HFFc6 (cell line): ENCODE measurements at regions not wholly inside any gene's neighbourhood (a gene's known extent, or its start where the extent isn't known, plus 50 kb on each side); places are given as distances from the start of the nearest gene placed in this dataset.

ENCODE experiments used
- DNase-seq: peaks from one replicate; pipeline ENCODE4 v3.0.0-alpha.2; 2018
- H3K27ac Mint-ChIP-seq: 2 replicates; pipeline ENCODE4 v1.8.0; 2020; ENCODE audit warnings: mild to moderate bottlenecking, mixed read lengths
- H3K27me3 Mint-ChIP-seq: 2 replicates; pipeline ENCODE4 v1.8.0; 2021; ENCODE audit warnings: mild to moderate bottlenecking, moderate library complexity, mixed read lengths; ENCODE audit not compliant: insufficient read depth
- H3K36me3 Mint-ChIP-seq: 2 replicates; pipeline ENCODE4 v1.8.0; 2021; ENCODE audit warnings: low read depth, mixed read lengths
- H3K4me1 Mint-ChIP-seq: 2 replicates; pipeline ENCODE4 v1.8.0; 2020; ENCODE audit warnings: low read depth, mixed read lengths
- H3K4me3 Mint-ChIP-seq: 2 replicates; pipeline ENCODE4 v1.8.0; 2020; ENCODE audit warnings: mild to moderate bottlenecking, moderate library complexity, mixed read lengths
- H3K9me3 Mint-ChIP-seq: 2 replicates; pipeline ENCODE4 v1.8.0; 2020; ENCODE audit warnings: mild to moderate bottlenecking, mixed read lengths
- CTCF ChIP-seq: fragments of 200-600 bp; sonication (generic); IDR thresholded peaks from 2 replicates; pipeline ENCODE4 v1.5.0; 2021; ENCODE audit warnings: antibody characterized with exemption, mild to moderate bottlenecking

GRCh38 chr21:35484851-35485250 lies 435.7 kb upstream of the RUNX1 start:
- peaks cover 2% of the 10 kb centered on the region; the same call in 1 of the 2 replicates for H3K9me3 Mint-ChIP-seq
- no peak overlapping the region for H3K27ac Mint-ChIP-seq
- no peak for DNase-seq
- peaks cover 5% of the 10 kb centered on the region for H3K4me1 Mint-ChIP-seq
- 0 out of 2 replicates have a peak, but pooled peaks cover 2% of the 10 kb centered on the region for H3K36me3 Mint-ChIP-seq
- TF ChIP-seq CTCF, result no peak
- H3K27me3 Mint-ChIP-seq, result peaks cover 6% of the 10 kb centered on the region
- H3K4me3 Mint-ChIP-seq, result no peak overlapping the region

GRCh38 chr21:35484032-35484431 lies 434.9 kb upstream of the RUNX1 start:
- DNase-seq, result no peak
- no peak overlapping the region for H3K4me3 Mint-ChIP-seq
- H3K27me3 Mint-ChIP-seq, result peaks cover 7% of the 10 kb centered on the region
- H3K27ac Mint-ChIP-seq, result no peak overlapping the region
- no peak for TF ChIP-seq CTCF
- peaks cover 10% of the 10 kb centered on the region; the same call in 1 of the 2 replicates for H3K36me3 Mint-ChIP-seq
- H3K4me1 Mint-ChIP-seq, result peaks cover 7% of the 10 kb centered on the region
- peaks cover 7% of the 10 kb centered on the region; the same call in 1 of the 2 replicates for H3K9me3 Mint-ChIP-seq

GRCh38 chr21:35482933-35483662 lies 434.0 kb upstream of the RUNX1 start:
- TF ChIP-seq CTCF, result no peak
- peaks cover 7% of the 10 kb centered on the region for H3K27me3 Mint-ChIP-seq
- H3K27ac Mint-ChIP-seq, result no peak overlapping the region
- H3K4me1 Mint-ChIP-seq, result peaks cover 11% of the 10 kb centered on the region
- DNase-seq, result no peak
- H3K36me3 Mint-ChIP-seq, result peaks cover 14% of the 10 kb centered on the region; the same call in 1 of the 2 replicates
- H3K4me3 Mint-ChIP-seq, result no peak overlapping the region
- H3K9me3 Mint-ChIP-seq, result peaks cover 7% of the 10 kb centered on the region; the same call in 1 of the 2 replicates

DNA sequence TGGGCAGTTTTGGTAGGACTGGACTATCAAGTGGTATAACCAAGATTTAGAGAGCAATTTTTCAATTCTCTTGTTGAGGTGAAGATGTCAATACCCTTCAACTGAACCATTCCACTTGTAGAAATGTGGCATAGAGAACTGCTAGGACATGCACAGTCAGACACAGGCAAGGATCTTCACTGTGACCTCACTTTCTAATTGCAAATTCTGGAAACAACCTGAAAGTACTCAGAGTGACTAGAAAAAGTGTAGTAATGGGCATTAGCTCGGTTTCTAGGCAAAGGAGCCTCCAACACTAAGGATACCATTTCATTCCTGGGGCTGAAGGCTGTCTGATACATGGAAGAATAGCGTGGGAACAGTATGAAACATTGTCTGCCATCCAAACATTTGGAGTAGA lies 433.0 kb upstream of the RUNX1 start:
- Mint-ChIP-seq H3K27me3 (peaks cover 7% of the 10 kb centered on the region), H3K9me3 (peaks cover 7% of the 10 kb centered on the region; the same call in 1 of the 2 replicates), H3K4me3 (no peak overlapping the region), H3K36me3 (peaks cover 14% of the 10 kb centered on the region; the same call in 1 of the 2 replicates), H3K27ac (no peak overlapping the region), H3K4me1 (peaks cover 21% of the 10 kb centered on the region)
- no peak for TF ChIP-seq CTCF
- no peak for DNase-seq

- Mint-ChIP-seq H3K4me3 (no peak overlapping the region), H3K9me3 (peaks cover 7% of the 10 kb centered on the region; the same call in 1 of the 2 replicates), H3K4me1 (peaks cover 32% of the 10 kb centered on the region)
Measured at GRCh38 chr21:35481005-35481404, 431.9 kb upstream of the RUNX1 start.

More at GRCh38 chr21:35481005-35481404, 431.9 kb upstream of the RUNX1 start:
- Mint-ChIP-seq H3K27me3 (peaks cover 3% of the 10 kb centered on the region), H3K27ac (no peak overlapping the region), H3K36me3 (peaks cover 14% of the 10 kb centered on the region; the same call in 1 of the 2 replicates)
- no peak for DNase-seq
- no peak for TF ChIP-seq CTCF
